NCI-H2107 (cell line): ENCODE measurements at regions not wholly inside any gene's neighbourhood (a gene's known extent, or its start where the extent isn't known, plus 50 kb on each side); places are given as distances from the start of the nearest gene placed in this dataset.

ENCODE experiments used
- DNase-seq: peaks from one replicate; lab custom pipeline; 2025; lab: John Stamatoyannopoulos, UW

- no peak for DNase-seq
These were observed 309.2 kb upstream of the ZMIZ1 start for GRCh38 chr10:78759456-78760120.

DNA sequence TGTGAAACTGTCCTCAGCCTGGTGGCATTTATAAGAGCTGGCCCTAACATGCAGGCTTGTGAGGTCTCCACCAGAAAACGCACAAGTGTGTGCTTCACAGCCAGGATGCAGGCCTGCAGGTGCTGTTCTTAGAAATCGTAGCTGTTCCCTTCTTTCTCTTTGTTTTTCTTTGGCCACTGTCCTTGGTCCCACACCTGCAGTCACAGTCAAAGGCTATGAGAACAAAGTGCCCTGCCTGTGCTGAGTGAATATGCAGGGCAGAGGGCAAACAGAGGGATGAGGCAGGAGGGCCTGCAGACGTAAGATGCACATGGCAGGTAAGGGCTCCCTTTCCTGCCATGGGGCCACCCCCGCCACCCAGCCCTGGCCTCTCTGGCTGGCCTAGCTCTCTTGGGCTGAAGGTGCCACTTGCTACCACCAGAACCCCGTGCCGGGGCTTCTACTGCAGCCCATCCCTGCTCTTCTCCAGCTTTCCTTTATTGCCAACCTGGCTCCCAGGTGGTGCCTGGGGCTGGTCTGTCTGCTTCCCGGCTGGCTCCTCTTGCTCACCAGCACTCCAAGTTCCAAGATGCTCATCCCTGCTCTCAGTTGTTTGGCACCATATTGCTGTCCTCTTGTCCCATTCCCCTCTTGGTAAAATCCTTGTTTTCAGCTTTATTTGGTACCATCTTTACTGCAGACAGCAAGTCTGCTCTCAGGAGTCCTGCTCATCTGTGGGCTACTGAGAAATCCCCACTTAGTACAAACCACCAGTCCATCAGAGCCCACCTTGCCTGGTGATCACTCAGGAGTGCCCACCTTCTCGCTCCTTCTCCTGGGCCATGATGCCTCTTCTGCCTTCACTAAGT, 308.1 kb upstream of the ZMIZ1 start:
- DNase-seq = no peak

DNA sequence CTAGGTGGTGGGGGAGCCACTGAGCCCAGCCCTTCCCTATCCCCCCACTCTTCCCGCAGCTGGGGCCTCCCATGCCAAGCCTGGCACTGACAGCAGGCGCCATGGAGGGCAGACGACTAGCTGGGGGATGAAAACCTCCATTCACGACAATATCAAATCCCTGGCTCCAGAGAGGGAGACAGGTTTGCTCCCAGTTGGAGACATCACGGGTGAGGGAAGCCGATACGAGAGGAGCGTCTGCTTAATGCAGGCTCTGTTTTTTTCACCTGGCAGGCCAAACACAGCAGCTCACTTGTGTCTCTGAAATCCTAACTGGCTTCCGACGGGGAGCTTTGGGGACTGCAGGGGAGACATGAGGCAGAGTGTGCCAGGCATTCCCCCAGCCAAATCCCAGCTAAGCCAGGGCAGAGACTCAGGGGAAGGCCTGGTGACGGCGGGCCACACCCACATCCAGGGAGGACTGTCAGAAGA, 307.4 kb upstream of the ZMIZ1 start:
- DNase-seq = no peak

DNA sequence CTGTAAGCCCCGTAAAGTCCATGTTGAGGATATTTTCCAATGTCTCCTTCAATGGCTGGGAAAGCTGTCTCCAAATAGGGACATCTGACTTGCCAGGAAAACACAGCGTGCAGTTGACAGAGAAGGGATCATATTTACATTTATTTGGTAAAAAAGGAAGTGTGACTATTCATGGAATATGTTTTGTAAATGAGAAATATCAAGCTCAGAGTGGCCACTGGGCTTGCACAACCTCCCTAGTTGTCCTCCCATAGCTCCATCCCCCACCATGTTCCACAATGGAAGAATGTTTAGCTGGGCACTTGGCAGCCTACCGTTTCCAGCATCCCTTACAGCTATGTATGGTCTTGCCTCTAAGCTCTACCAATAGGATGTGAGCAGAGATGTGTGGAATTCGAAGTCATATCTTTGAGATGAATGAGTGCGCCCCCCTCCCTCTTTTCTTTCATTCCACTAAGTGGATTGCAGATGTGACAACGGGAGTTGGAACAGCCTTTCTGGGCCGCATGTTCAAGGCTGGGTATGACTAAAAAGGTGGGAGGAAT, 306.6 kb upstream of the ZMIZ1 start:
- no peak for DNase-seq

GRCh38 chr10:78763234-78763633, 305.5 kb upstream of the ZMIZ1 start:
- no peak for DNase-seq

DNA sequence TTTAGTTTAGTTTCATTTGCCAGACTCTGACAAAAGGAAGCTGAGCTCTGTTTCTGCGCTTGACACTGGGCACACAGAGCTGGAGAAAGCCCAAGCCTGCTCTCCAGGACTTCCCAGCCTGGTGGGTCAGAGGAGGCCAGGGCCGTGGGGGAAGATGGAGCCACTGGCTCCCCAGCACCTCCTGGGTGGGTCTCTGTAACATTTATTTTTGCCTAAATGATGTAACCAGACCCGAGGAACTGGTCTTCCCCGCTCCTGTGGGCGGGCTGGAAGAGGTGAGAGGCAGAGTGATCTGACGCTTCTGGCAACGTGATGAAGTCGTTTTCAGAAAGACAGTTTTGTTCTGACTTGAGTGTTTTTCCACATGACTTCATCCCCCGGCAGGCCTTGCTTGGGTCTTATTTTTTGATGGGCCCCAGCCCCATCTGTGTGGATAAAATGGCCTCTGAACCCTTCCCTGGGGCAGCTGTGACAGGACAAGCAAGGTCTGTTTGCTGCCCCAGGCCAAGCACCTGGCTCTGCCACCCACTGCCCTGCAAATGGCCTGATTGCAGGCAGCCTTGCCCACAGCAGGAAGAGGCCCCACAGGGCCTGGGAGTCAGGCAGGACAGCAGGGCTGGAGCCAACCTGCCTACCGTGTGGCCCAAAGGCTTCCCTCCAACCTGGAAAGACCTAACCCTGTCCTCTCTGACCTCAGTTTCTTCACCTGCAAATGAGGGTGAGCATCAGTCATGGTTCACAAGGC, 304.9 kb upstream of the ZMIZ1 start:
- DNase-seq = no peak

DNA sequence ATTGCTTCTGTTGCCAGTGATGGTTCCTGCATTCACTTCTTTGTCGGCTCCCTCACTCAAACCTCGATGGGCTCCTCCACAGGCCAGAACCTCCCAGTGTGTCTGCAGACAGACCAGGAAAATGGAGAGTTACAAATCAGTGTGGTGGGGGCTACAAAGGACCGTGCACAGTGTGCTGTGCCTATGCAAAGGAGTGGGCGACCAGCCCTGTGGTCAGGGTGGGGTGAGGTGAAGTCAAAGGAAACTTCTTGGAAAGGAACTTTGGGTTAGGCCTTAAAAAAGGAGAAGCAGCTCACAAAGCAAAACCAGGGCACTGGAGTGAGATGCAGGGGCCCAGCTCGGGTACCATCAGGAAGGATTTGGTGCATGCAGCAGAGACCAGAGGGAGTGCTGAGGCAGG, 304.3 kb upstream of the ZMIZ1 start:
- no peak for DNase-seq

DNA sequence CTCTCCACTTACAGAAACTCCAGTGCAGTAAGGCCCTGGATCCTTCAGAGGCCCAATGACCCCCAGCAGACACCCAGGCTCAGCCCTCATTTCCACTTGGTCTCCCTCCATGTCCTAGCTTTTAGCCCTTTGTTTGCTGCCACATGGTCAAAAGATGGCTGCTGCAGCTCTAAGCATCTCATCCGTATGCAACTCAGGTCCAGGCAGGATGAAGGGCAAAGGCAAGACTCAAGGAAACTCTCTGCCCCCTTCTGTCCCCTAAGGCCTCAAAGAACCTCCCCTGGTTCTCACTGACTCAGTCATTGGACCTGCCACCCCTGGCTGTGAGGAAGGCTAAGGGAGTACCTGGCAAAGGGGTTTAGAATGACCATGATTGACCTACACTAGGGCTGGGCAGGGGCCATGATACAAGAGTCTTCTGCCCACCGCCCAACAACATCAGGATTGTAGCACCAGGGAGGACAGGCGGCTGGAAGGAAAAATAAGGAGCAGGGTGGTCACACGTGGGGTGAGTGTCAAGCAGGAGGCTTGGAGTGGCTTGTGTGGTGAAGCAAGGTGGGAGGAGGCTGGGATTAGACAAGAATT, 303.8 kb upstream of the ZMIZ1 start:
- DNase-seq = no peak

DNA sequence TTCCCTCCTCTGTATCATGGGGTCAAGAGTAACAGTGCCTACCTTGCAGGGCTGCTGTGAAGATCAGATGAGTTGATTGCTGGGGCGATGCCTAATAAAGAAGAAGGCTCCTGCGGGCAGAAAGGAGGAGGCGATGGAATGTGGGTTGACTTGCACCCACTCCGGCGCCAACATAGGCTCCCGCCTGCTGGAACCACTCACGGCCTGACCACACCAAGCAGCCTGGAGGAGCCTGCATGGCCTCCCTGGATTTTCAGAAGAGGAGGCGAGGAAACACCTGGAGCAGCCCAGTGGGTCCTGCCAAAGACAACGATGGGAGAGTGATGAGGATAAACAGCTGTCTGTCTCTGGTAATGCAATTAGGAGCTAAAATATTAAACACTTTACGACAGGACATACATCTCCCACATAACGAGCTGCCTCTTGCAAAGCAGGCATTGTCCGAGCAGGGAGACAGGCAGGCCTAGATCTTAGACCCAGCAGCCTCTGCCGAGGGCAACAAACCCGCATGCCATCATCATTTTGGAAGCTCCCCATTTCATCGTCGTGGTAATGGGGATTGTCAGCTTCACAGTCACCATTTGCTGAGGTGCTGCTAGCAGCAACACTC, 302.9 kb upstream of the ZMIZ1 start:
- DNase-seq = no peak

DNA sequence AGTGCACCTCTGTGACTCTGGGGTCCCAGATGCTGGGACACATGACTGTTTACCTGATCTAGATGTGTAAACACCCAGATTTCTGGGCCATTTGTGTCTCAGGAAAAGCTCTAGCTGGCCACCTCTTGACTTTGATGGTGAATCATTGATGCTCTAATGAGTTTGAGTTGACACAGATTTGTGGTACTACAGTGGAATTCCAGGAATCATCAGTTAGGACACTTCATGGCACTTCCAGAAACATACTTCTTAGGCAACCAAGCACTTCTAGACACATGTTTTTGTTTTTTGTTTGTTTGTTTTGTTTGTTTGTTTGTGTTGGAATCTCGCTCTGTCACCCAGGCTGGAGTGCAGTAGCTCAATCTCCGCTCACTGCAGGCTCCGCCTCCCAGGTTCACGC, 302.2 kb upstream of the ZMIZ1 start:
- DNase-seq = no peak

DNA sequence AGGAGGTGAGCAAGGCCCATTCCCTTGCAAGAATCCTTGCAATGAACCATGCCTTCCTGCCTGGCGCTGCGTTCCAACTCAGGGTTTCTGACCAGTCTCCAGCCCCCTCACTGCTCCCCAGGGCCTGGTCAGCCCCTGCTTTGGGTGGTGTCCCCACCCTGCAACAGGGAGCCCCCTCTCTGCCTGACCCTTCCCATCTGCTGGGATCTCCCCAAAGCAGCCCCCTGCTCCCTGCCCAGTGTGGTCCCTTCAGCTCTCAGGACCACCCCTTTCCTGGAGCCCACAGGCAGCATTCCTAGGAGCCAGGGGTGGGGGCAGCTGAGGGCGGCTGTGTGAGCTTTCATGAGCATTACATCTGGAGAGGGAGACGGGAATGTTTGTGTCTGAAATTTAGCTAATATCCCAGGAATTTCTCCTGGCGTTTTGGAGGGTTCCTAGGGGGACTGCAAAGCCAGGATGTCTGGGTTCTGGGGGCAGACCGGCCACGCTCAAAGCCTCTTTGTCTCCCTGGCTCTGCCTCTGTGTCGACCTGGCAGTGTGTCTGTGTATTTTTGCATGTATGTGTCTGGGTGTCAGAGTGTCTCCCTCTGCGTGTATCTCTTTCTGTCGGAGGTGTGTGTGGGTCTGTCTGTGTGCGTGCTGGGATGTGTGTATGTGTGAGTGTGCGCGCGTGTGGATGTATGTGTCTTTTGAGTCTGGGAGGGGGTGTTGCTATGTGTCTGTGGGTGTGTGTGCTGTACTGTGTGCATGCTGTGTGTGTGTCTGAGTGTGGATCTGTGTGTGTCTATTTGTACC, 300.5 kb upstream of the ZMIZ1 start:
- no peak for DNase-seq

GRCh38 chr10:78768876-78769275, 299.9 kb upstream of the ZMIZ1 start:
- no peak for DNase-seq

GRCh38 chr10:78769526-78769925, 299.2 kb upstream of the ZMIZ1 start:
- no peak for DNase-seq

DNA sequence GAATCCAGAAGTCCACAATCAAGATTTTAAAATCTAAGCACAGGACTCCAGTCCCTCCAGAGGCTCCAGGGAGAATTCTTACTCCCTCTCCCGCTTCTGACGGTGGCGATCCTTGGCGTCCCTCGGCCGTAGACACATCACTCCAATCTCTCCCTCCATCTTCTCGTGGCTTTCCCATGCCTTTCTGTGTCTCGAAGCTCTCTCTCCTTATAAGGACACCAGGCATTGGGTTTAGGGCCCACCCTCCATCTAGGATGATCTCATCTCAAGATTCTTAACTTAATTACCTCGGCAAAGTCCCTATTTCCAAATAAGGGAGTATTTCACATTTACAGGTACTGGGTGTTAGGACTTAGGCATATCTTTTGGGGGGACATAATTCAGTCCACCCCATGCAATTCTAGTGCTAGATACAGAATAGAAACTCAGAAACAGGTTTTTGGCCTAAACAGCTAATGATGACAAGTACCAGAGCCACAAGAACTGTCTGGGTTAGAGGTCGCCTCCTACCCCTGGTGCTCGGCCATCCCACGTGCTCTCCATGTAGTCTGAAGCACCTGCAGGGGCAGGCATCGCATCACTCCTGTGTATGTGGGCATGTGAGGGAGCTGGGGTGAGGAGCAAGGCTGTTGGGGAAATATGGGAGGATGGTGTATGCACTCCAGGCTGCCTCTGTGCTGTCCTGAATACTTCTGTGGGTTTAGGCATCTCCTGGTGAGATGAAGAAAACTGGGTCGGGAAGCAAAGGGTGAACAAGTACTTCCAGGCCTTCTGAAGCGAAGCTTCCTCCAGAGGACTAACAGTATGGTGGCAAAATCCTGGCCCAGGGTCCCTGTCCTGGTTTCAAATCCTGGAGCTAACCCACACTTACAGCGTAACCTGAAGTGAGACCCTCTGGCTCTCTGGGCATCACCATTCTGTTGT, 298.3 kb upstream of the ZMIZ1 start:
- DNase-seq = no peak

DNA sequence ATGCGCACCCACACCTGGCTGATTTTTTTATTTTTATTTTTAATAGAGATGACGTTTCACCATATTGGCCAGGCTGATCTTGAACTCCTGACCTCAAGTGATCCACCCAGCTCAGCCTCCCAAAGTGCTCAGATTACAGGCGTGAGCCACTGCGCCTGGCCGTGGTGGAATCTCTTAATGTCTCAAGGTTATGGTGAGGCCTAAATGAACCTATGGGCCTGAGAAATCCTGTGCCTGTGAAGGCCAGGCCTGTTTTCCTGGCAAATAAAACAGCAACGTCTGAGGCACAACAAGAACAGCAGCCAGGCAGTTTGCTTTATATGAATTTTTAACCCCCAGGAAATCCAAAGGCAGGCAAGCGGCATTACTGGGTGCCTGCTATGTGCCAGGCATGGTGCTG, 297.5 kb upstream of the ZMIZ1 start:
- DNase-seq = no peak

DNA sequence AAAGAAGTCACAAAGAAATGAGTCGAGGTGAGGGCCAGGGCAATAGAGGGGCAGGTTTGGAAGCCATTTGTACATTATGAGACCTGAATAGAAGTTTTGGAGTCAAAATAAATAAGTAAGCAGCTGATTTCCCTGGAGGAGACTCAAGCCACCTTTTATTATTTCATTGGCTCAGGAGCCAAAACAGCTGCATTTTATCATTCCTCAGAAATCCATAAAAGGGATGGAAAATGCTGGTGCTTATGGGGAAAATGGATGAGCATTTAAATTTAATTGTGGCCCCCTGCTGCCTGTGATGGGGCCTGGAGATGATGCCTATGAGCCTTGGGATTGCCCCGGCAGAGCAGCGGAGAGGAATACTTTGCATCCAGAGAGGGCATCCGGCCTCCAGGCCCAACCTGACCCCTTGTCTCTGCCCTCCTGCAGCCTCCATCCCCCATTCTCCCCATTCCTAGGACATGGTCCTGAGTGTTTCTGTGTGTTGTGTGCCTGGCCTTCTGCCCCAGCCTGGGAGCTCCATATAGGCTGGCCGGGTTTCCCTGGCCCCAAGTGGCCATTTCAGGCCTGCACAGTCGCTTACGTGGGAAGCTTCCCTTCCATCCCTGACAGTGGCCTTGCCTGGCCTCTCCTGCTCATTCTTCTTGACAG, 296.8 kb upstream of the ZMIZ1 start:
- no peak for DNase-seq

DNA sequence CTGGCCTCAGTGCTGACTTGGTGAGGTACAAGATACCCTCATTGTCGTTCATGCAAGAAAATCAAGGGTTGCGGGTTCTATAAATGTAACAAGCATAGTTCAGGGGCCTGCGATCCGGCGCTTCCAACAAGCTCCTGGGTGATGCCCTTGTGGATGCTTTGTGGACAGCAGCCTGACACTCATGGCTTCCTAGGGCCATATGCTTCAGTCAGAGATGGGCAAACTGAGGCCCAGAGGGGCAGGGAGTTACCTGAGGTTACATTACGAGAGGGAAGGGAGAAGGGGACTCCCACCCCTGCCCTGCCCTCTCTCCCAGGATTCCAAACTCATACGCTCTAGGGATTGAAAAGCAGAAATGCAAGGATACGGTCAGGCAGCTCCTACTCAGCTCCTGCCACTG, 296.3 kb upstream of the ZMIZ1 start:
- no peak for DNase-seq

DNA sequence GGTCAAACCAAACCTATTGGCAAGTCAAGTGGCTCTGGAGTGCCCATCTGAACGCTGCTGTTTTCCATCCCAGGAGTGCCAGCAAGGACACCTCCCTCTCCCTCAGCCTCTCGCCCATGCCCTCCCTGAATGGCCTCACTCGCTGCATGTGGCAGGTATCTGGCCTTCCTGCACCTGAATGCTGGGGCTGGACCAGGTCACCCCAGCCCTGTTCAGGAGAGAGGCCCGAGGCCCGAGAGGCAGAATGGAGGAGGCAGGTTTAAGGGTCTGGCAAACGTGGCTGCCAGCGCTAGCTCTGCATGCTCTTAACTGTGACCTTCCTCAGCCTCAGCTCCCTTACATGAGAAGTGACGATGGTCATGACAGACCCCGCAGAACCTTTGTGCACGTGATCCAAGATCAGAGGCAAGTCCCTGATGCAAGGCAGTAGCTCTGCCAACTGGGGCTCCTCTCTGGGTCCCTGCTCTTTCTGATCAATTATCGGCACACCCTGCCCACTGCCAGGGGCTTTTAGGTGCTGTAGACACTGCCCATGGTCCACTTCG, 295.7 kb upstream of the ZMIZ1 start:
- DNase-seq = no peak

DNA sequence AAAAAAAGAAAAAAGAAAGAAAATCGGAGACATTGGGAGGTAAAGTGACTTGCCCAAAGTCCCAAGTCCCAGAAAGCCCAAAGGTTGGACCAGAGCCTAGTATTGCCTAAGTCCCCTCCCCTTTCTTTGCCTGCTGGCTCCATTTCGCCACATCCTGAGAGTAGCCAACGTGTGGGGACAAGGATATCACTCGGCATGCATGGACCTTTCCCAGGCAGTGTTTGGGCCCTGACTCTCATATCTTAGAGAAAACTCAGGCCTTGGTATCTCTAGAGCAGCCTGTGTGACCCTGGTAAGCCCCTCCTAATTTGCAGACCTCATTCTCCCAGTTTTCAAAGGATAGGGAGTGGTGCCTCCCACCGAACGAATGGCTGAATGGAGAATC, 294.2 kb upstream of the ZMIZ1 start:
- DNase-seq = no peak
